Thymus (tissue), 11 donors: ENCODE measurements at regions not wholly inside any gene's neighbourhood (a gene's known extent, or its start where the extent isn't known, plus 50 kb on each side); places are given as distances from the start of the nearest gene placed in this dataset.
A peak's percentile ranks its signal among the peaks of the same experiment; 100 is the strongest.
"Not testable (repeated sequence)": the region's sequence is repeated elsewhere in the genome, so short reads cannot be mapped to it uniquely, and the experiment has no call there.

Experiments
- DNase-seq, 9 donors: peaks; one replicate each; pipeline ENCODE4 v3.0.0-alpha.2; 2013; ENCODE audit warnings: low spot score in 9 of 9, low read depth in 6 of 9, missing footprints in 1 of 9
- H3K27ac ChIP-seq, 2 donors: one replicate each; pipeline ENCODE4 v1.5.1; 2013; ENCODE audit warnings: control low read depth in 1 of 2, low read depth in 1 of 2, low read length in 1 of 2, mild to moderate bottlenecking in 1 of 2, moderate library complexity in 1 of 2
- H3K27me3 ChIP-seq, 2 donors: one replicate each; pipeline ENCODE4 v1.5.1; 2013; ENCODE audit warnings: low read length in 1 of 2; ENCODE audit not compliant: control insufficient read depth in 2 of 2, insufficient read depth in 1 of 2
- H3K36me3 ChIP-seq, 2 donors: one replicate each; pipeline ENCODE4 v1.5.1; 2013; ENCODE audit warnings: low read length in 1 of 2, mild to moderate bottlenecking in 1 of 2, moderate library complexity in 1 of 2; ENCODE audit not compliant: control insufficient read depth in 2 of 2, insufficient read depth in 2 of 2
- H3K4me1 ChIP-seq, 2 donors: one replicate each; pipeline ENCODE4 v1.5.1; 2013; ENCODE audit warnings: low read length in 2 of 2; ENCODE audit not compliant: control insufficient read depth in 2 of 2, insufficient read depth in 2 of 2
- H3K4me3 ChIP-seq, 2 donors: one replicate each; pipeline ENCODE4 v1.5.1; 2013; ENCODE audit warnings: low read length in 2 of 2, control low read depth in 1 of 2, mild to moderate bottlenecking in 1 of 2
- H3K9me3 ChIP-seq, 2 donors: one replicate each; pipeline ENCODE4 v1.5.1; 2013; ENCODE audit warnings: low read length in 1 of 2, mild to moderate bottlenecking in 1 of 2; ENCODE audit not compliant: control insufficient read depth in 2 of 2, insufficient read depth in 1 of 2
- WGBS: extraction: QIAGEN DNeasy Blood & Tissue Kit; methylation state at CpG from one replicate; pipeline ENCODE4 v1.1.7; 2013; 5-methylcytosine and 5-hydroxymethylcytosine counted together
- donor health status: healthy.

DNA sequence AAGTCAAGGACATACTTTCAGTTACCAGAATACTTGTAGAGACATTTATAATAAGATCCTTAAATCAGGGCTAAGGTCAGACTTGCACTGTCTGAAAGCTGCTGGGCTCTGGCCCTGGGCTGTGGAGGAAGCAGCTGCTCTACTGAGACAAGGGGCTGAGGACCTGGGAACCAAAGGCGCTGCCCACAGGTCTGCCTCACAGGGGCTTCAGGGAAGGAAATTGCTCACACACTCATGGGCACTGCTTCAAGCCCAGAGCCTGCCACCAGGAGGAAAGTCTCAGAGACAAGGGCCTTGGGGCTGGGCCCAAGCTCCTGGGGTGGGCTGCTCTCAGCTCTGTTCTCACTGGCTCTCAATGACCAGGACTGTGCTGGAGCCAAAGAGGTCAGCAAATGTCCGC is 614.1 kb downstream of the RPIA start:
- not testable (repeated sequence) for H3K36me3 ChIP-seq, H3K4me1 ChIP-seq, H3K27ac ChIP-seq, H3K27me3 ChIP-seq, DNase-seq, H3K4me3 ChIP-seq, H3K9me3 ChIP-seq
- WGBS = 35% methylated on average over 1 of the region's 2 CpGs

DNA sequence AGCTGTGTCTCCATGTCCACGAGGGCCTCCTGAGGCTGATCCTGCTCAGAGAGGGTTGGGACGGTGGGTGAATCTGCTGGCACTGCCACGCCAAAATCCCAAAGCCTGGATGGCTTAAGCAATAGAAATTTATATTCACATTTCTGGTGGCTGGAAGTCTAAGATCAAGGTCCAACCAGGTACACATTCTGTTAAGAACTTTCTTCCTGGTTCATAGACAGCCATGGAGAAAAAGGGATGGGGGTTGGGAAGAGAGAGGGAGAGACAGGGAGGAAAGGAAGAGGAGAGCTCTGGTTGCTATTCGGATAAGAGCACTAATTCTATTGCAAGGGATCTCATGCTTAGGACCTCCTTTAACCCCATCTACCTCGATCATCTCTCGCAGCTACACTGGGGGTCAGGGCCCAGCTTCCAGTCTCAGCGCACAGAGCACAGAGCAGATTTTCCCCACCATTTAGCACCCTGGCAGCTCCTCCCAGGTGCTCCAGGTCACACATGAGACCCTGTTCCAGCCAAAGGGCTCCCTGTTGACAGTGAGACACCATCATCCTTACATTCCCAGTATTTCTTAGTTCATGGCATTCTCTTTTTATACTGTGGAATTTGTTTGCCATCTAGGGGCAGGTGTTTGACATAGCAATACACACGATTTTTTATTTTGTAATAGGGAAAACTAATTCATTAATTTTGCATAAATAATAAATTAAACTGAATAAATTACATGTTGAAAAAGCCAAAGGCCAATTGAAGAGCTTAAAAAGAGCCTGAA is 615.6 kb downstream of the RPIA start:
- not testable (repeated sequence) for DNase-seq, H3K9me3 ChIP-seq, H3K27ac ChIP-seq, H3K4me3 ChIP-seq, H3K36me3 ChIP-seq, H3K27me3 ChIP-seq, H3K4me1 ChIP-seq
- 84% methylated on average over 4 of the region's 8 CpGs for WGBS

DNA sequence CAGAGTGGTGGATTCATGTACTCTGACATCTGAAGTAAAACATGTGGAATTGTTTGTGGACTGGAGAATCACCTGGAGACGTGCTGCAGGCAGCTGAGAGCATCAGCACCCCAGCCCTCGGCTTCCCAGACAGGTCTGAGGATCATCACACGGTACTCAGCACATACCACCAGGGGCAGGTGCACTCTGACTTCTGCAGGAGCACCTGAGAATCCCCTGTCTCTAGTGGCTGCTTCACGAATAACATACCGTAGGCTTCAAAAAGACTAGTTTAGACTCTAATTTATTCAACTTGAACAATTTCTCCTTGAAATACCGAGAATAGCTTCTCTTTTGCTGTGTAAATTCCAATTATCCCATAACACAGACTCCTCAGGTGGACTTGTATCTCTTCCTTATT is 627.5 kb downstream of the RPIA start:
- WGBS = no CpG with 5 or more reads among the region's 6 CpGs
- not testable (repeated sequence) for H3K4me3 ChIP-seq, H3K9me3 ChIP-seq, H3K27ac ChIP-seq, H3K36me3 ChIP-seq, H3K4me1 ChIP-seq, H3K27me3 ChIP-seq, DNase-seq

DNA sequence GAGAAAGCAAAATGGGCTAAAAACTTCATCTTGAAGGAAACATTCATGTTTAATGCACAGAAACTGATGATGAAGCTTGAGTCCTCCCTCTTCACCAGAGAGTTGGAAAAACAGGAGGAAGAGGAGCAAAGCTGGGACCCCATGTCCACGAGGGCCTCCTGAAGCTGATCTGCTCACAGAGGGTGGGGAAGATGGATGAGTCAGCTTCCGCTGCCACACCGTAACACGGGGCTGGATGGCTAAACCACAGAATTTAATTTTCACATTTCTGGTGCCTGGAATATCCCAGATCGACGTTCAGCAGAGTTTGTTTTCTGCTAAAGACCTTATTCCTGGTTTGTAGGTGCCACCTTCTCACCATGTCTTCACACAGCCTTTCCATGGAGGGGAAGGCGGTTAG is 634.4 kb downstream of the RPIA start:
- DNase-seq, H3K9me3 ChIP-seq, H3K27ac ChIP-seq, H3K27me3 ChIP-seq, H3K4me1 ChIP-seq, H3K36me3 ChIP-seq, H3K4me3 ChIP-seq: not testable (repeated sequence)
- 0% methylated on average over 1 of the region's 7 CpGs for WGBS

DNA sequence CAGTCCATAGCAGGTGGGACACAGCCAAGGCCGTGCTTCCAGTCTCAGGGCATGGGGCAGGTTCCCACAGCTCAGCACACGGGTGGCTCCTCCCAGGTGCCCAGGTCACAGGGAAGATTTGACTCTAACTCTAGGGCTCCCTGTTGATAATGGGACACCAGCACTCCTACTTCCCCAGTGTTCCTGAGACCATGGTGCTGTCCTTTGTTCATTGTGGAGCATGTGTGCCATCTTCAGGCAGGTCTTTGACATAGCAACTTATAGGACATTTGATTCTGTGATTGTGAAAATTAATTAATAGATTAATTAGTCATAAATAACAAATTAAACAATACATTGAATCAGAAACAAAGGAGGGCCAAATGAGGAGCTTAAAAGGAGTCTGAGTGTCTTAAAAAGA is 635.0 kb downstream of the RPIA start:
- not testable (repeated sequence) for H3K4me1 ChIP-seq, H3K27ac ChIP-seq, H3K4me3 ChIP-seq, H3K9me3 ChIP-seq, H3K27me3 ChIP-seq, H3K36me3 ChIP-seq
- no CpG with 5 or more reads among the region's 2 CpGs for WGBS
- DNase-seq = peak in 1 of 9 donors; percentile 2

DNA sequence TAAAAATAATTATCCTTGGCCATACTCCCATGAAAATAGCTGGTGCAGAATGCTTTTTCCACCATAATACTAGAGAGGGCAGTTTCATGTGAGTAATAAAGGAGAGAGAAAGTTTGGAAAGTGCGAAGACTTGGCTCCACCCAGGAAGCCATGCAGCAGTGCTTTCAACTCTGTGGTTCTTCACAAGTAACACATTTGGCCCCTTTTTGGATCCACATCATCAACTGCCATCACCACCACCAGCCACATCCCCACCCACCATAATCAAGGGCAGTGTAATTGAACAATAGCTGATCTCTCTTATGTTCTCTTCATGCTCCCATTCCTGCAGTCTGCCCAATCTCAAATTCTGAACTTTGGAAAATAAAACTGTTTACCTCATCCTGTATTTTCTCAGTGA is 637.3 kb downstream of the RPIA start:
- not testable (repeated sequence) for H3K27ac ChIP-seq, H3K4me1 ChIP-seq, H3K27me3 ChIP-seq, H3K9me3 ChIP-seq, H3K4me3 ChIP-seq, DNase-seq, H3K36me3 ChIP-seq
- WGBS = no CpG with 5 or more reads among the region's 1 CpG
